IMR-90 (cell line): ENCODE measurements at regions not wholly inside any gene's neighbourhood (a gene's known extent, or its start where the extent isn't known, plus 50 kb on each side); places are given as distances from the start of the nearest gene placed in this dataset.

ENCODE experiments used
- BHLHE40 ChIP-seq: fragments of 150-350 bp; IDR thresholded peaks from 2 replicates; pipeline ENCODE4 v1.6.1; 2016; ENCODE audit warnings: mild to moderate bottlenecking, low read depth, low read length
- CEBPB ChIP-seq: IDR thresholded peaks from 2 replicates; pipeline ENCODE4 v1.6.1; 2012; ENCODE audit warnings: low read depth, low read length, improper control_type of control experiment
- CTCF ChIP-seq: conservative IDR thresholded peaks from 2 replicates; pipeline ENCODE4 v1.5.1; 2012; ENCODE audit warnings: mild to moderate bottlenecking, low read depth, low read length, improper control_type of control experiment
- ELK1 ChIP-seq: fragments of 150-350 bp; IDR thresholded peaks from 2 replicates; pipeline ENCODE4 v1.6.1; 2016; ENCODE audit warnings: low read depth, mild to moderate bottlenecking, low read length, moderate library complexity, borderline replicate concordance
- MAFK ChIP-seq: IDR thresholded peaks from 2 replicates; pipeline ENCODE4 v1.6.1; 2012; ENCODE audit warnings: low read depth, low read length, improper control_type of control experiment
- MXI1 ChIP-seq: IDR thresholded peaks from 2 replicates; pipeline ENCODE4 v1.6.1; 2012; ENCODE audit warnings: low read depth, mild to moderate bottlenecking, low read length, moderate library complexity, borderline replicate concordance
- POLR2A ChIP-seq: IDR thresholded peaks from 2 replicates; pipeline ENCODE4 v1.6.1; 2012; ENCODE audit warnings: mild to moderate bottlenecking, low read depth, low read length
- RFX5 ChIP-seq: IDR thresholded peaks from 2 replicates; pipeline ENCODE4 v1.8.0; 2012; ENCODE audit warnings: low read depth, mild to moderate bottlenecking, low read length, moderate library complexity
- SMC3 ChIP-seq: fragments of 150-350 bp; IDR thresholded peaks from 2 replicates; pipeline ENCODE4 v1.6.1; 2016; ENCODE audit warnings: low read depth, mild to moderate bottlenecking, antibody characterized with exemption, low read length, moderate library complexity

- no peak for TF ChIP-seq CTCF
- TF ChIP-seq POLR2A = no peak
- TF ChIP-seq MXI1 = no peak
- TF ChIP-seq MAFK = no peak
- no peak for TF ChIP-seq BHLHE40
- TF ChIP-seq CEBPB = no peak
- TF ChIP-seq SMC3 = no peak
- no peak for TF ChIP-seq ELK1
- TF ChIP-seq RFX5 = no peak
These were observed 1082.0 kb downstream of the OLFM4 start for GRCh38 chr13:54110597-54110996.
